Frontal cortex (tissue), 3 donors: ENCODE measurements at regions not wholly inside any gene's neighbourhood (a gene's known extent, or its start where the extent isn't known, plus 50 kb on each side); places are given as distances from the start of the nearest gene placed in this dataset.
"Not testable (repeated sequence)": the region's sequence is repeated elsewhere in the genome, so short reads cannot be mapped to it uniquely, and the experiment has no call there.

Experiments used
- DNase-seq, 2 donors: peaks; one replicate each; pipeline ENCODE4 v3.0.0; 2012; ENCODE audit warnings: low spot score in 2 of 2
- FAIRE-seq: peaks from 2 replicates; lab custom pipeline; 2012; peaks lifted over from hg19 to GRCh38; lab: Jason Lieb, UNC
- donor health status: control.
- donor health status: control.
- donor health status: control.

DNA sequence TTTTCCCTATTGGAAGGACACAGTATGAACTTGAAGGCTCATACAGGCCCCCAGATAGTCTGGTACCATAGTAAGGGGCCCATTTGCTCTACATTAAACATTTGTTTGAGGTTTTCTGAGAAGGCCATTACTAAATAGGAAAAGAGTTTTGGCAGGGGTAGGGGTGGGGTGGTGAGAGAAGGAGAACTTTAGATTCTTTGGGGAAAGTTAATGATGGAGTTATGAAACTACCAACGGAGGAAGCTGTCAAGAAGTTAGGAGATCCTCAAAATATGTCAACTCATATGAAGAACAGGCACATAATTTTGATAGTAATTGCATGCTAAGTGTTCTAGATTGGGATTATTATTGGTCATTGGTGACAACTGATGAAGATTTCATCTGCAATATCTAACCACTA, 114.7 kb downstream of the TAF11L14 start:
- DNase-seq (no peak), FAIRE-seq (no peak)

DNA sequence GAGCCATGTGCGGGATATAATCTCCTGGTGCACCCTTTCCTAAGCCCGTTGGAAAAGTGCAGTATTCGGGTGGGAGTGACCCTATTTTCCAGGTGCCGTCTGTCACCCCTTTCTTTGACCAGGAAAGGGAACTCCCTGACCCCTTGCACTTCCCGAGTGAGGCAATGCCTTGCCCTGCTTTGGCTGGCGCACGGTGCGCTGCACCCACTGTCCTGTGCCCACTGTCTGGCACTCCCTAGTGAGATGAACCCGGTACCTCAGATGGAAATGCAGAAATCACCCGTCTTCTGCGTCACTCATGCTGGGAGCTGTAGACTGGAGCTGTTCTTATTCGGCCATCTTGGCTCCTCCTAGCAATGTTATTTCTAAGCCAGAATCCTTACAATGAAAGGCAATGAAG, 121.1 kb downstream of the TAF11L14 start:
- not testable (repeated sequence) for FAIRE-seq, DNase-seq

DNA sequence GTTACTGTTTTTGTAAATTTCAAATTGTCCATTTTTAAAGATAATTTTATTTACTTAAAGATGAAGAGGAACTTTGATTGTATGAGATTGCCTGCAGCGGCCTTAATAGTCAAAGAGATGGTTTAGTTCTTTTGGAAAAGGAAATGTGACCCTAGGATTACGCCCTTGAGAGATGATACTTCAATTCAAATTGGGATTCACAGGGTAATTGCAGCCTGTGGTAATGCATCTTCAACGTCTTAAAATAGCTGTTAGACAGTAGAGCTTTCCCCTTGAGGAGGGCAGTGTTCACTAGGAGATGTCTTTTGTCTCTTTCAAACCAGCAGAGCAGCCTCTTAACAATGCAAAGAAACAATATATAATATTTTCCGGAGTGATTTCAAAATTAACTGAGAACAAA, 127.1 kb downstream of the TAF11L14 start:
- DNase-seq (no peak), FAIRE-seq (no peak)

DNA sequence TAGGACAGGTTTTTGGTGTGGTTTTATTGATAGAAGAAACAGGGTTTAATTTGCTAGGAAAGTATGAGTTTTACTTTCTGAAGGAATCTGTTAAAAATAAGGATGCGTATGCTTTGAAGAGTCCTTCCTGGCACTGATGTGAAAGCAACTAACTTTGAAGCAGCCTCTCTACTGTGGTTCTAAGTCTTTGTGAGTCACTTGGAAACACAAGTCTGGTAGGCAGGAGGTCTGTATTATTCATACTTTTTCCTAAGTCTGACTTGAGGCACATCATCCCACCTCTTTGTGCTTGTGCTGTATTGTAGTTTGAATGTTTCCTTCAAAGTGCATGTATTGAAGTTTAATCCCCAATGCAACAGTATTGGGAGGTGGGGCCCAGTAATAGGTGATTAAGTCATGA, 129.0 kb downstream of the TAF11L14 start:
- FAIRE-seq (no peak), DNase-seq (no peak)

DNA sequence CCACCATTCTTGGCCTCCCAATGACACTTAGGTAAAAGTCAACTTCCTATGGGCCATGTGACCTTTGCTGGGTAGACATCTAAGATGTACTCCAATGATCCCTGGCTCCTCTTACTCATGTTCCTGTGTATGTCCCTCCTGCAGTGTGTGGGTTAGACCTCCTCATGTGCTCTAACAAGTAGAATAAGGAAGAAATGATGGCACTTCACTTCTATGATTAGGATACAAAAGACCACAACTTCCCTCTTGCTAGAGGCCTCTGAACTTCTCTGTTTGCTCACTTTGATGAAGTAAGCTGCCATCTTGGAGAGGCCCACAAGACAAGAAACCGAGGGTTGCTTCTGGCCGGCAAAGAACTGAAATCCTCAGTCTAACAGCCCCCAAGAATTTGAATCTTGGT, 131.8 kb downstream of the TAF11L14 start:
- FAIRE-seq = no peak
- no peak for DNase-seq

DNA sequence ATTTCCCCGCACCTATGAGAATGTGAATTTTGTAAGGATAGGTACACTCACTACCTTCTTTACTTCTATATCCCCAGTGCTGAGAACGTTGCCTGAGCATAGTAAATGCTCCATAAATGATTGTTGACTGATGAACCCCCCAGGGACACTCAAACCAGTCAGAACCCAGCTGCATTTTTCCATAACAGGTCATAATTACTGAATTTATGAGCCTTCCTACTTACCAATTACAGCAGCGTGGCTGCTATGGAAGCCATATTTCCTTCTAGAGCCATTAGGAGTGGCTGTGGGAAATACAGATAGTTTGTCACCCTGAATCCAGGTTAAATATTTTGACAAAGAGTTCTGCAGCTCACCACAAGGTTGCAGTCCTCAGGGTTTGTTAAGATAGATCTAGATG, 135.0 kb downstream of the TAF11L14 start:
- no peak for DNase-seq
- FAIRE-seq = no peak

DNA sequence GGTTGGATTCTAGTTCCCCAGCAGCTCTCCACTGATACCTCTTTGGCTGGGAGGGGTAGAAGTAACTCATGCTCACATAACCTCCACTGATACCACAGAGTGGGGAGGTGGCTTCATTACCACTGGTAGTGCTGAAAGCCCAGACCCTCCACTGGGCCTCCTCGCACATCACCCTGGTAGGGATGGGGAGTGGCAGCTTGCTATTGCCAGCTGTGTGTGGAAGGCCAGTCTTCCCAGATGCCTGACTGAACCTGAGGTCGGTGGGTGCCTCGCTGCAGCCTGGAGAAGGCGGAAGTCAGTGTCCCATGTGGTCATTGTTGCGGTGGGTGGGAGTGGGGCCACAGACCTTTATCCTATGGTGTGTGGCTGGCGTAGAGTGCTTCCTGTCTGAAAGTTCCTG, 138.0 kb downstream of the TAF11L14 start:
- FAIRE-seq (no peak), DNase-seq (no peak)

DNA sequence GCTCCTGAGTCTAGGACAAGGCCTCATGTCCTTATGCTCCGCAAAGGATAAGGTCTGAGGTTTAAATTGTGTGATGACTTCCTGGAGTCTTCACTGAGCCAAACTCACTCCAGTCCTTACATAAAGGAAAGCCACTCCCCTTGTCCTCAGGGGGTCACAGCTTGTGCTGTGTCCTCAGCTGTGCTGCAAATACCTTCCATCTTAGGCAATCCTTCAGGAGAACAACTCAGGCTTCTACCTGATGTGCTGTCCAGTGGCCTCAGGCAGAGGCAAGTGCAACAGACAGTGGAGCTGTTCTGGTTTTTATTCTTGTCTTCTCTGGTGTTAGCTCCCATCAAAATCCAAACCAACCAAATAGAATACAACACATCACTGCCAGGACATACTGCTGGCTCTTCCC, 151.5 kb downstream of the TAF11L14 start:
- no peak for FAIRE-seq
- no peak for DNase-seq

DNA sequence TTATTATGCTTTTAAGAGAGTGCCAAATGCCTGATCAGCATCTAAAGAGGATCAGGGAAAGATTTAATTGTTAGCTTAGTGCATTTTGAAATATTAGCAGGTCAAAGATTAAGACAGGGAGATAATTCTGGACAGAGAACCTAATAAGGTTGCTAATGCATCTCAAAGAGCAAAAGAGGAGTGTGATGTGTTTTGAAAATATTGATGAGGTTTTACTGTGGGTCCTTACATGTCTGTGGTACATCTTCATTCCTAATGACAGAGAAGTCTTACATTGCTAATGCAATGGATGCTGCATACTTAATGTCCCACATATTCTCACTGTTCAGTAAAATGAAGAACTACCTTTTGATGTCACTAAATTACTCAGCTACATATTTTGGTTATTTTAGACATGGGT, 154.1 kb downstream of the TAF11L14 start:
- FAIRE-seq (no peak), DNase-seq (no peak)

DNA sequence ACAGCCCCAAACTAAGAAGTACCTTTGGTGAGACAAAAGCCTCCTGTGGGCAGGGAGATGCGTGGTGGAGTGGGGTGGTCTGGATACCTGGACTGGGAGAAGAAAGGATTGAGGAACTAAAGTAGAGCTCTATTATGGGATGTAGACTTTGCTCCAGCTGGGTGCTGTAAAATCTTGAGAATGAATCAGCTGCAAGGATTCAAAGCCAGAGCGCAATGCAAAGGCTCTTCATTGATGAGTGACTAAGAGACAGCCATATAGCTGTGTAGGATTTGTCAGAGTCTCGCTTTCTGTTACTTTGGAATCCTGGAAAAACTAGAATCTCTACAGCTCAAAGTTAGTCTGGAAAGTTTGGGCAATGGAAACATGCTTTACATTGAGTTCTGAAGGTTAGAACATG, 159.9 kb downstream of the TAF11L14 start:
- no peak for FAIRE-seq
- no peak for DNase-seq

DNA sequence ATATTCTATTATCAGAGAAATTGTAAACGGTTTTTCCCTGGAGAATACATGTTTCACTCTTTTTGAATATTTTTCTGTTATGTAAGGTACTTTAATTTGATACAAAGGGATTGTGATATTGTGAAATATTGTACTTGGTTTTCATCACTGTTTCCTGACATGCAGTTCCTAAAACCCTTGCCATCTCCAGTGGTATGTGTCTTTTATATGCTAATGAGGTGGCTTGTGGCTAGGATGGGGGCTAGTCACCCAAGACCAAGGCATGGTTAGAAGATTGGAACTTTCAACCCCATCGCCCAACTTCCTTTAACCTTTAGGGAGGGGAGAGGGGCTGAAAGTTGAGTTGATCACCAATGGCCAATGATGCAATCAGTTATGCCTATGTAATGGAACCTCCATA, 160.6 kb downstream of the TAF11L14 start:
- FAIRE-seq = no peak
- DNase-seq = no peak

DNA sequence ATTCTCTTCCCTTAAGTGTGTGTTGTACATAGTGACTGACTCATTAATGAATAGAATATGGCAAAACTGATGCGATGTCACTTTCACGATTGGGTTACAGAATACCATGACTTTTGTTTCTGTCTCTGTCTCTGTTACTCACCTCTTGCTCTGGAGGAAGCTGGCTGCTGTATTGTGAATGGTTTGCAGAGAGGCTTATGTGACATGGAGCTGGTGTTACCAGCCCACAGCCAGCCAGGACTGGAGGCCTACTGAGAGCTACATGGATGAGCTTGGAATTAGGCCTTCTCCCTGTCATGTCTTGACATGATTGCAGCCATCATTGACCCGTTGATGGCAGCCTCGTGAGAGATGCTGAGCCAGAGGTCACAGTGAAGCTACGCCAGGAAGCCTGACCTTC, 161.9 kb downstream of the TAF11L14 start:
- no peak for FAIRE-seq
- DNase-seq = no peak

DNA sequence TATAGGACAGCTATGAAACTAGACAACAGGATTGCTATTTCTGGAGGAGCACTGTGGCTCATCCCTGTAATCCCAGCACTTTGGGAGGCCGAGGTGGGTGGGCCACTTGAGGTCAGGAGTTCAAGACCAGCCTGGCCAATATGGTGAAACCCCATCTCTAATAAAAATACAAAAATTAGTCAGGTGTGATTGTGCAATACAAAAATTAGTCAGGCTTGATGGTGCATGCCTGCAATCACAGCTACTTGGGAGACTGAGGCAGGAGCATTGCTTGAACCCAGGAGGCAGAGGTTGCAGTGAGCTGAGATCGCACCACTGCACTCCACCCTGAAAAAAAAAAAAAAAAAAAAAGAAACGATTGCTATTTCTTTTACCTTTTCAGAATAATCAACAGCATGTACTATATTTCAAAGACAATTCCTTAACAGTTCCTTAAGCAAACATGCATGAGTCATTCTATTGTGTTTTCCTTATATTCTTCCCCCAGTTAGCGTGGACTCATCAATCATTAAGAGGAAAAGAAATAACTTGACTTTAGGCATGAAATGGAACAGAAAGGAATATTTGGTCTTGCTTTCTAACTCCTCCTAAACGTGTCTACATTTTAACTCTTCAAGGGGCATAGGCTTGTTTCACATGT, 162.6 kb downstream of the TAF11L14 start:
- FAIRE-seq = no peak
- DNase-seq = no peak

DNA sequence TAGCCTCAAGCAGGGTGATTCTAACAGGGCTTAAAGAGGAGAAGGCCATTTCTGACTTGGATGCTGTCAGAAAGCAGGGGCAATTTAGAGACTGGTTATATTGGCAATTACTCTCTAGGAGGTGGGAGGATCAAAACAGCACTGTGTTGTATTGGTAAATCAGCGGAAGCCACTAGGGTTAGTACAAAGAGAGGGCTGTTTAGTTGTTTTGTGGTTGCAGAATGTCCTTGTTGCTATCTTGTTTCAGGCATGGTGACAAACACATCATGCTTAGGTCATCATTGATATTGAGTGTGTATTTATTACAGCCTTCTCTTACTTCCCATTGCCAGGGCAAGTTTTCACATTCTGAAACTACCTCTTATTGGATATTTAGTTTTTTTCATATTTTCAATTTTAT, 165.3 kb downstream of the TAF11L14 start:
- FAIRE-seq = no peak
- DNase-seq = no peak

DNA sequence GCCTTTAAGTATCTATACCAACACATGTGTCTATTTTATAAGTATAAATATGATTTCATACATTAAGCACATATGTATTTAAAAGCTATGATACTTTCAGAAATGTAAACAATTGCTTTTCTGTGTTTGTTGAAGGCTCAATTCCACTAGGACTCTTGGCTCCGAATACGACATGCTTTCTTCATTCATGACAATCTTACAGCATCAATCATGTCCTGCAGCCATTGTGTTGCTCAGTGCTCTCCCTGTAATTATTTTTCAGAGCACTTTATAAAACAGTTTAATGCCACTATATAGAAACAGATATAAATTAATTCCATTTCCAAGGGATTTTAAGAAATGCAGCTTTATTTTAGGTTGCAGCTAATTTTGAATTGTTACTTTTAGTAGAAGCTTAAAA, 167.3 kb downstream of the TAF11L14 start:
- no peak for FAIRE-seq

DNA sequence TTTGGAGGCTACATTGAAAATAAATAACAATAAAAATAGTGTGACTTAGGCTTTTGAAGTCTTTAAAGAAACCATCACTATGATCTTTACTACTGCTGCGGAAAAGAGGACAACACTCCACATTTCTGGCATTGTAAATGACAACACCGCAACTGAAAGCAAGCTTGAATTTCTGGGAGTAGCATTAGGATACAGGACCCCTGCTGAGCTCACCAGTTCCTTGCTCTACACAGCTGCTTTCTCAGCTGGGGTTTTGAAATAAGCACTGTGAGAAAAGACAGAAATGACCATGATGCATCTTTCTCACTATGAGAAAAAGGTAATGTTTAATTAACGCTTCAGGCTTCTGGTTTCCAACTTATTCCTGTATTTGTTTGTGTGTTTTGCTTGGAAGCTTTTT, 168.0 kb downstream of the TAF11L14 start:
- DNase-seq = no peak
- no peak for FAIRE-seq

More for the DNA sequence above, 167.3 kb downstream of the TAF11L14 start:
- no peak for DNase-seq

DNA sequence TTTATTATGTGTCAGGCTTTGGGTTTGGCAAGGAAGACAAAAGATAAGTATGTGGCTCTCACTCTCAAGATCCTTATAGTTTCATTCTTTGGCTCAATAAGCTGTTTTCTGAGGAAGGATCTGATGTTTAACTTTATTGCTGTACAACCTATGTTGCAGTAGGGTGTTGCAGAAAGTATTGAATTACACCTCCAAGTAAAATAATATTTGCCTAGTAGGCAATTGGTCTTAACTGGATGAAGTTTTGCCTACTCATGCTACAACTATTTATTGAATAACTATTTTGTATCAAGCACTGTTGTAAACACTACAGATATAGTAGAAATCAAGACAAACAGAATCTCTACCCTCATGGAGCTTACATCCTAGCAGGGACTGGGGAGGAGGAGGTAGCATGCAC, 169.7 kb downstream of the TAF11L14 start:
- FAIRE-seq (no peak), DNase-seq (no peak)

DNA sequence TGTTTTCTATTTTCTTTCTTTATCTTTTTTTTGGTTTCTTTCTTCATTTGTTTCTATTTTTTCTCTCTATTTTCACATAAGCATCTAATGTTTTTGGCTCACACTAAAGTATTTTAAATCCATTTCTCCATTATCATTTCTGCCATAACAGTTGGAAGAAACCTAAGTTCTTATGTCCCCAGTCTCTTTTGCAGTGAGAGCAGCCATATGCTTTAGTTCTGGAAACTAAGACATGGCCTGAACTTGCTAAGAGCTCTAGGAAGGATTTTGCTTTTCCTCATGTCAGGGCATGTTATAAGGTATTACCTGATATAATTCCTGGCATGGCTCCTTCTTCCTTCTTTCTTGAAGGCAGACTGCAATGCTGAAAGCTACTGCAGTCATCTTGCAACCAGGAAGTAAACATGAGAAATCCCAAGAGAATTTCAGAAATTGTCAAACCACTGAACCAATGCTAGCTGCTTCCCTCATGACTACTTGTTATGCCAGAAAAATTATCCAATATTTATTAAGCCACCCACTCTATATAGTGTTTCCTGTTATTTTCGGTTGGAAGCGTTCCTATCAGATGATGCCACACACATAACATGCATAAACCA, 171.1 kb downstream of the TAF11L14 start:
- DNase-seq (no peak), FAIRE-seq (no peak)

DNA sequence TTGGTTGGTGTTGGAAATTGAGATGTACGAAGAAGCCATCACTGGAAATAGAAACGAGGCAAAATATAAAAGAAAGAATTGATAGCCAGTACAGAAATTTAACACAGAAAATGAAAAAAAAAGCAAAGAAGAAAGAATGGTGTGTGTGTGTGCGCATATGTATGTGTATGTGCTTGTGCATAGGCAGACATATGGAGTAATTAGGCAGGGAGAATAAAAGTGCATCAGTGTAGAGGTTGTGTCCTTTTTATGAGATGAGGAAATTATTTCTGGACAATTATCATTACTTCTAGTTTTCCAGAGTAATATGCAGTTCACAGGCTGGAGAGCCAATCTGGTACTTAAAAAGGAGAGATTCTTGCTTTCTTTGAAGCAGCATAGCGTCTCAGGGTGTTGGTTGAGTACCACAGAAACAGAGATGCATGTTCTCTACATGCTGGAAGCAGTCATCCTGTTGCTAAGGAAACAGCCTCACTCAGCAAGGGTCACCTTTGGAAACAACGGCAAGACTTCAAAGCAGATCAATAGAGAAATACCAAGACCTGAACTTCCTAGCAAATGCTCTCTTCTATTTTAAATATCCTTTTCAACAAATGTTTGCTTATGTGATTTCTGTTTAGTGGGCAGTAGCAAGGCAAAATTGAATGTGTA, 172.7 kb downstream of the TAF11L14 start:
- FAIRE-seq = no peak
- no peak for DNase-seq

DNA sequence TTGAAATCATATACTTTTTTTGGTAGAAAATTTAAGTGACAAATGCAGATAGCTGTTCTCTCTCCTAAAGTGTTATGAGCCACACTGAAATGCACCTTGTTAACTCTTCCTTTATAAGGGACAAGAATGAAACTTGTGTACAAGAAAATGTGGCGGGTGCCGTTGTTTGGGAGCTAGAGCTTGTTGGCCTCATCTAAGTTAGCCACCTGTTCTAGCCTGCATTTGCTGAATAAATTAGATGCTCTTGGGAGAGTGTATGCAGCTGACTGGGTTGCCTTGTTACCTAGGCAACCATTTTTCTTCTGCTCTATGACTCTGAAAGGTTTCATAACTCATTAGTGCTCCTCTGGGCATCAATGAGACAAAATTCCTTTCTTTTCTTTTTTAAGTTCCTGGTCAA, 174.3 kb downstream of the TAF11L14 start:
- DNase-seq = no peak
- FAIRE-seq = no peak

DNA sequence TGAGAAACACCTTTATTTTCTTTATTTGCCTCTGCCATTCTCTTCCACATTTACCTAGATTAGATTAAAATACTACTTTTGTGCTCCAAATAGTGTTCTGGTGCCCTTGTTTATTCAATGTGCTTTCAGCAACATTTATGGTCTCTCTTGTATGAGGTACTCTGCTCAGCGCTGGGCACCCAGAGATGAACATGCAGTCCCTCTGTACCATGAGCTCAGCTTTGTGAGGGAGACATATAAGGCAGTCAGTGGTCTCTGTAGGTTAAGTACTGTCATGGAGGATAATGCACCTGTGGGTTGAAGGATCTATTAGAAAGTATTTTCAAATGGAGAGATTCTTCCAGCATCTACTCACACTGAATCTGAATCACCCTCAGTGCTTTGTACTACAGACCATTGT, 176.5 kb downstream of the TAF11L14 start:
- FAIRE-seq = no peak
- no peak for DNase-seq

DNA sequence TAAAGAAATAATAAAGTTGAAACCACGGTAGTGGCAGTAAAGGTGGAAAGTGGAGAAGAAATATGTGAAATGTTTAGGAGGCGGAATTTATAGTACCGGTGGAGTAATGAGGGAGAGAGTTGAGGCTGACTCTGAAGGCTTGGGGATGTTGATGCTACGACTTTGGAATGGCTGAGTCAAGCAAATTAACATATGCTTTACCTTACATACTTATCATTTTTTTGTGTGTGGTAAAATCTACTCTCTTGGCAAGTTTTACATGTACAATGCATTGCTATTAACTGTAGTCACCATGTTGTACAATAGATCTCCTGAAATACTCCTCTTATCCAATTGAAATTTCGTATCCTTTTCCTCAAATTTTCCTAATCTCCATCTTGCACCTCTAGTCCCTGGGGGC, 179.0 kb downstream of the TAF11L14 start:
- FAIRE-seq (no peak), DNase-seq (no peak)
